22Rv1 (cell line): ENCODE measurements at regions not wholly inside any gene's neighbourhood (a gene's known extent, or its start where the extent isn't known, plus 50 kb on each side); places are given as distances from the start of the nearest gene placed in this dataset.

ENCODE experiments used
- ZFX ChIP-seq: fragments of 450-650 bp; IDR thresholded peaks from 2 replicates; pipeline ENCODE4 v1.6.1; 2017; ENCODE audit warnings: antibody characterized with exemption, borderline replicate concordance
- TF ChIP-seq, protein P1 (sequence below): fragments of 450-650 bp; IDR thresholded peaks from 2 replicates; pipeline ENCODE4 v1.5.1; 2017; ENCODE audit warnings: mild to moderate bottlenecking

DNA sequence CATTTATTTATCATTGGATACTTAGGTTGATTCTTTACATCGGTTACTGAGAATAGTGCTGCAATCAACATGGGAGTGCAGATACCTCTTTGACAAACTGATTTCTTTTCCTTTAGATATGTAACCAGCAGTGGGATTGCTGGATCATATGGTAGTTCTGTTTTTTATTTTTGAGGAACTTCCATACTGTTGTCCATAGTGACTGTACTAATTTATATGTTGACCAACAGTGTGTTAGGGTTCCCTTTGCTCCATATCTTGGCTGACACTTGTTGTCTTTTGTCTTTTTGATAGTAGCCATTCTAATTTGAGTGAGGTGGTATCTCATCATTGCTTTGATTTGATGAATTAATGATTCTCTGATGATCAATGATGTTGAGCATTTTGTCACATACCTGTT is 137.3 kb upstream of the PITX1 start:
- TF ChIP-seq, protein P1, sequence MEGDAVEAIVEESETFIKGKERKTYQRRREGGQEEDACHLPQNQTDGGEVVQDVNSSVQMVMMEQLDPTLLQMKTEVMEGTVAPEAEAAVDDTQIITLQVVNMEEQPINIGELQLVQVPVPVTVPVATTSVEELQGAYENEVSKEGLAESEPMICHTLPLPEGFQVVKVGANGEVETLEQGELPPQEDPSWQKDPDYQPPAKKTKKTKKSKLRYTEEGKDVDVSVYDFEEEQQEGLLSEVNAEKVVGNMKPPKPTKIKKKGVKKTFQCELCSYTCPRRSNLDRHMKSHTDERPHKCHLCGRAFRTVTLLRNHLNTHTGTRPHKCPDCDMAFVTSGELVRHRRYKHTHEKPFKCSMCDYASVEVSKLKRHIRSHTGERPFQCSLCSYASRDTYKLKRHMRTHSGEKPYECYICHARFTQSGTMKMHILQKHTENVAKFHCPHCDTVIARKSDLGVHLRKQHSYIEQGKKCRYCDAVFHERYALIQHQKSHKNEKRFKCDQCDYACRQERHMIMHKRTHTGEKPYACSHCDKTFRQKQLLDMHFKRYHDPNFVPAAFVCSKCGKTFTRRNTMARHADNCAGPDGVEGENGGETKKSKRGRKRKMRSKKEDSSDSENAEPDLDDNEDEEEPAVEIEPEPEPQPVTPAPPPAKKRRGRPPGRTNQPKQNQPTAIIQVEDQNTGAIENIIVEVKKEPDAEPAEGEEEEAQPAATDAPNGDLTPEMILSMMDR = no peak
- TF ChIP-seq ZFX = no peak
